ENCODE measurements at regions not wholly inside any gene's neighbourhood (a gene's known extent, or its start where the extent isn't known, plus 50 kb on each side); places are given as distances from the start of the nearest gene placed in this dataset.

DNA sequence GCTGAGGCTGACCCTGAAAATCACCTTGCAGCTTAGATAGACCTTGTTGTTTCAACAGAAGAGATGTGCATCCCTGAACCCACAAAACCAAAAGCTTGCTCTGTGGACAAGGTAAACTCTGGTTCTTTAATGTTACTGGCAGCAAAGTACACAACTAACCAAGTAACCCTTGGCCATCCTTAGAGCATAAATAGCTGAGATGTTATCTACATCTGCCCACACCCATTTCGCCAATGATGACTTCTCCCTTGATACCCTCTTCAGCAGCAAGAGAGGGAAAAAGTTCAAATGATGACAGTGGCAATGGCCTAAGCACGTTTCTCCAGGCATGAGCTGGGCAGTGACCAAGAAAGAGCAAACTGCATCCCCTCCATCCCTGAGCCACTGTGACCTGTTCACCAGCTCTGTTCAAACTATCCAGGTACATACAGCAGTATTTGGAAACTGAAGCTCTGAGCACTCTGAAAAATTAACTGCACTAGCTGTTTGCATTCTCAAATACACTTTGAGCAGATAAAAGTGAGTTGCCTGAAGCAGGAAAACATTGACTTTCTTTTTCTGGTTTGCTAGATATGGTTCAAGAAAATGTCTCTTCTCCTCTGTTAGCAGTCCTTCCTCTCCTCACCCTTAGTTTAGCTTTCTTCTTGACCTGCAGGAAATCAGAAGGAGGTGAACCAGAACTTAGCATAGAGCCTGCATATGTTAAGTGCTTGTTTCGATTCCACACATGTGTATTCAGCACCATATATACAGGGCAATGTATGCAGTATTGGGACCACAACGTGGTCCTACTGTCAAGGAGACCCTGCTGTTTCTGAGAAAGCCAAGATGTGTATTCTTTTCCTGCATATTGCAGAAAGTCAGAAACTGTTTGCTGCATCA is 231.7 kb downstream of the FOXO1 start:
- TF ChIP-seq POLR2A (IDR thresholded peaks at IDR 0.05), result no peak
- TF ChIP-seq, protein P1, sequence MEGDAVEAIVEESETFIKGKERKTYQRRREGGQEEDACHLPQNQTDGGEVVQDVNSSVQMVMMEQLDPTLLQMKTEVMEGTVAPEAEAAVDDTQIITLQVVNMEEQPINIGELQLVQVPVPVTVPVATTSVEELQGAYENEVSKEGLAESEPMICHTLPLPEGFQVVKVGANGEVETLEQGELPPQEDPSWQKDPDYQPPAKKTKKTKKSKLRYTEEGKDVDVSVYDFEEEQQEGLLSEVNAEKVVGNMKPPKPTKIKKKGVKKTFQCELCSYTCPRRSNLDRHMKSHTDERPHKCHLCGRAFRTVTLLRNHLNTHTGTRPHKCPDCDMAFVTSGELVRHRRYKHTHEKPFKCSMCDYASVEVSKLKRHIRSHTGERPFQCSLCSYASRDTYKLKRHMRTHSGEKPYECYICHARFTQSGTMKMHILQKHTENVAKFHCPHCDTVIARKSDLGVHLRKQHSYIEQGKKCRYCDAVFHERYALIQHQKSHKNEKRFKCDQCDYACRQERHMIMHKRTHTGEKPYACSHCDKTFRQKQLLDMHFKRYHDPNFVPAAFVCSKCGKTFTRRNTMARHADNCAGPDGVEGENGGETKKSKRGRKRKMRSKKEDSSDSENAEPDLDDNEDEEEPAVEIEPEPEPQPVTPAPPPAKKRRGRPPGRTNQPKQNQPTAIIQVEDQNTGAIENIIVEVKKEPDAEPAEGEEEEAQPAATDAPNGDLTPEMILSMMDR (IDR thresholded peaks at IDR 0.05), result no peak
